ENCODE measurements at regions not wholly inside any gene's neighbourhood (a gene's known extent, or its start where the extent isn't known, plus 50 kb on each side); places are given as distances from the start of the nearest gene placed in this dataset.

- no peaks in the 10 kb centered on the region for H3K9me3 Mint-ChIP-seq (ENCODE audit: unreplicated experiment)
- DNase-seq (ENCODE audit: unreplicated experiment) = no peak
Observed at GRCh38 chr12:14175206-14175605, 190.3 kb upstream of the ATF7IP start.

GRCh38 chr12:14185427-14186192 is 179.9 kb upstream of the ATF7IP start:
- POLR2A ChIA-PET = interaction anchor here (0.6 to 0.8 kb wide), 2 partner anchors 53 to 427 kb away, joined by 3 read pairs; no protein-coding TSS in a partner anchor
- intact Hi-C loops (cut with micrococcal nuclease) = loop anchor here (1.0 kb wide), 2 partner anchors 181 to 479 kb away; no protein-coding TSS in a partner anchor
- no TSS peak for BruUV-seq (replicated peaks)

More at GRCh38 chr12:14175206-14175605, 190.3 kb upstream of the ATF7IP start:
- Mint-ChIP-seq H3K36me3 (ENCODE audit: insufficient read depth, unreplicated experiment) (no peaks in the 10 kb centered on the region), H3K27me3 (ENCODE audit: insufficient read depth, unreplicated experiment) (peaks cover 13% of the 10 kb centered on the region), H3K4me1 (ENCODE audit: insufficient read depth, unreplicated experiment) (no peaks in the 10 kb centered on the region), H3K4me3 (ENCODE audit: unreplicated experiment) (no peak overlapping the region), H3K27ac (ENCODE audit: low read depth, unreplicated experiment) (no peak overlapping the region)
- no peak for TF ChIP-seq CTCF (IDR thresholded peaks at IDR 0.05; ENCODE audit: unreplicated experiment)
- intact Hi-C loops (cut with micrococcal nuclease) = no loop called here
- POLR2A ChIA-PET = no interaction called here
- CTCF ChIA-PET = interaction anchor here (1.3 to 2.6 kb wide), 3 partner anchors 8 to 11 kb away, joined by 4 to 17 read pairs (median 7); no protein-coding TSS in a partner anchor
- no TSS peak for BruUV-seq (replicated peaks)

DNA sequence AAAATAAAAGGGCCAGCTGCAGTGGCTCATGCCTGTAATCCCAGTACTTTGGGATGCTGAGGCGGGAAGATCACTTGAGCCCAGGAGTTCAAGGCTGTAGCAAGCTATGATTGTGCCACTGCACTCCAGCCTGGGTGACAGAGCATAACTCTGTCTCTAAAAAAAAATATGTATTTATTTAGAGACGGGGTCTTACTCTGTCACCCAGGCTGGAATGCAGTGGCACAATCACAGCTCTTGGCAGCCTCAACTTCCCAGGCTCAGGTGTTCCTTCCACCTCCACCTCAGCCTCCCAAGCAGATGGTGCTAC is 179.3 kb upstream of the ATF7IP start:
- Mint-ChIP-seq H3K27me3 (ENCODE audit: insufficient read depth, unreplicated experiment) (peaks cover 20% of the 10 kb centered on the region), H3K4me1 (ENCODE audit: insufficient read depth, unreplicated experiment) (no peaks in the 10 kb centered on the region), H3K36me3 (ENCODE audit: insufficient read depth, unreplicated experiment) (no peaks in the 10 kb centered on the region), H3K4me3 (ENCODE audit: unreplicated experiment) (no peak overlapping the region), H3K27ac (ENCODE audit: low read depth, unreplicated experiment) (no peak overlapping the region), H3K9me3 (ENCODE audit: unreplicated experiment) (no peaks in the 10 kb centered on the region)
- ChIA-PET POLR2A (interaction anchor here (0.8 kb wide), 1 partner anchor 52 kb away, joined by 3 read pairs; no protein-coding TSS in a partner anchor), CTCF (interaction anchor here (0.5 to 3.1 kb wide), 65 partner anchors 8 to 1487 kb away, joined by 3 to 27 read pairs (median 4); partner anchors contain the start of gene ATF7IP)
- peak; percentile 4 for TF ChIP-seq CTCF (IDR thresholded peaks at IDR 0.05; ENCODE audit: unreplicated experiment)
- intact Hi-C loops (cut with micrococcal nuclease) = loop anchor here (1.0 kb wide), 2 partner anchors 180 to 478 kb away; no protein-coding TSS in a partner anchor
- DNase-seq (ENCODE audit: unreplicated experiment) = no peak
- no TSS peak for BruUV-seq (replicated peaks)

More at GRCh38 chr12:14185427-14186192, 179.9 kb upstream of the ATF7IP start:
- peak; percentile 76 for TF ChIP-seq CTCF (IDR thresholded peaks at IDR 0.05; ENCODE audit: unreplicated experiment)
- Mint-ChIP-seq H3K27me3 (ENCODE audit: insufficient read depth, unreplicated experiment) (peaks cover 20% of the 10 kb centered on the region), H3K27ac (ENCODE audit: low read depth, unreplicated experiment) (no peak overlapping the region), H3K9me3 (ENCODE audit: unreplicated experiment) (no peaks in the 10 kb centered on the region), H3K36me3 (ENCODE audit: insufficient read depth, unreplicated experiment) (no peaks in the 10 kb centered on the region), H3K4me3 (ENCODE audit: unreplicated experiment) (no peak overlapping the region), H3K4me1 (ENCODE audit: insufficient read depth, unreplicated experiment) (no peaks in the 10 kb centered on the region)
- CTCF ChIA-PET = interaction anchor here (0.6 to 3.1 kb wide), 68 partner anchors 9 to 1486 kb away, joined by 3 to 27 read pairs (median 4); partner anchors contain the start of gene ATF7IP
- DNase-seq (ENCODE audit: unreplicated experiment) = peak; percentile 61

GRCh38 chr12:14187002-14187401 is 178.5 kb upstream of the ATF7IP start:
- TF ChIP-seq CTCF (IDR thresholded peaks at IDR 0.05; ENCODE audit: unreplicated experiment) = no peak
- BruUV-seq (replicated peaks) = no TSS peak
- intact Hi-C loops (cut with micrococcal nuclease) = no loop called here
- Mint-ChIP-seq H3K9me3 (ENCODE audit: unreplicated experiment) (no peaks in the 10 kb centered on the region), H3K4me3 (ENCODE audit: unreplicated experiment) (no peak overlapping the region), H3K4me1 (ENCODE audit: insufficient read depth, unreplicated experiment) (no peaks in the 10 kb centered on the region), H3K27ac (ENCODE audit: low read depth, unreplicated experiment) (no peak overlapping the region), H3K36me3 (ENCODE audit: insufficient read depth, unreplicated experiment) (no peaks in the 10 kb centered on the region), H3K27me3 (ENCODE audit: insufficient read depth, unreplicated experiment) (peaks cover 20% of the 10 kb centered on the region)
- no peak for DNase-seq (ENCODE audit: unreplicated experiment)
- POLR2A ChIA-PET = no interaction called here
- CTCF ChIA-PET = interaction anchor here (0.5 to 3.1 kb wide), 21 partner anchors 10 to 1762 kb away, joined by 3 to 26 read pairs (median 5); no protein-coding TSS in a partner anchor
